HS-5 (cell line): ENCODE measurements at regions not wholly inside any gene's neighbourhood (a gene's known extent, or its start where the extent isn't known, plus 50 kb on each side); places are given as distances from the start of the nearest gene placed in this dataset.
"Not testable (repeated sequence)": the region's sequence is repeated elsewhere in the genome, so short reads cannot be mapped to it uniquely, and the experiment has no call there.

Experiments
- DNase-seq: peaks from one replicate; pipeline ENCODE4 v3.0.0-alpha.2; 2012; ENCODE audit warnings: low read depth

DNA sequence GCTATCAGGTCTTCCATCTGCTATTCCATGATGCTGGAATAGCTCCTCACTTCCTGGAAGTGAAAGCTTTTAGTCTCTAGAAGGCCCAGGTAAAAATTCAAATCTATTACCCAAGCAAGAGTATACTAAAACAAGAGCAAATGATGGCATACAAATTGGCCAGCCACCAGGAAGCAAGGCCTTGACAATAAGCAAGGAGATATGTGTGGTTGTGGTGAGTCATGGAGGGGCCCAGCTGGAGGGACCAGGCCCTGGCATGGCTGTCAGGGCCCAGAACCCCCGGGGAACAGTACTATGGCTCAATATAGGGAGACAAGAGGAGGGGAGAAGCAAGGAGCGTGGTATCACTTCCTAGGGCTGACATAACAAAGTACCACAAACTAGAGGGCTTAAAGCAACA is 358.7 kb downstream of the RRAGC start:
- no peak for DNase-seq

DNA sequence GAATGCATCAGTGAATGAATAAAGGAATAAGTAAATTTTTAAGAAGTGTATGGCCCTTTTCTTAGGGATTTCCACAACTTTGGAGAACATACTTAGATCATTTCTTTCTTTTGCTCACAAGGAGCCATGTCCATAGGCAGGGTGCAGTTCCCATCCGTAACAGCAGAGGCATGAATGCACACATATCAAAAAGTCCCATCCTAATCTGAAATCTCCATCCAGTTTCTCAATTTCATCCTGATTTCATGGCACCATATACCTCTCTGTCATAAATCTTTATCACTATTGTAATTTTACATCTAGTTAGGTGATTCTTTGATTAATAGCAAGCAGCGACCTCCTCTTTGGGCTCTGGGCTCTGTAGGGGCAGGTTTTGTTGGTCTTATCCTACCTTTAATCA is 359.2 kb downstream of the RRAGC start:
- no peak for DNase-seq

DNA sequence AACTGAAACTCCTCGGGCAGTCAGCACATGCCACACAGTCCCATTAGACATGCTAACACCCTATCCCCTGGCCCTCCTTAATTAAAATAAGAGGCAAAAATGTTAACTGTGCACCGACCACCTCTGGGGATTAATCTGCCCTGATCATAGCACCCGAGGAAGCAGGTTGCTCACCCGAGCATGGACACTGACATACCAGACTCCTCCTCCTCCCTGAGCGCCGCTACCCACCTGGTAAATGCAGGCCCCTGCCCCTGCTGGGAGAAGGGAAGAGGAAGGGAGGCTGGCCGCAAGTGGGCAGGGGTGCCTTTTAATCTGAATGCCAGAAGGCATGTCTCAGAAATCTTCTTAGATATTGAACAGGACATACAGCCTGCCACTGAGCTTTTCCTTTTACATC is 360.9 kb downstream of the RRAGC start:
- no peak for DNase-seq

DNA sequence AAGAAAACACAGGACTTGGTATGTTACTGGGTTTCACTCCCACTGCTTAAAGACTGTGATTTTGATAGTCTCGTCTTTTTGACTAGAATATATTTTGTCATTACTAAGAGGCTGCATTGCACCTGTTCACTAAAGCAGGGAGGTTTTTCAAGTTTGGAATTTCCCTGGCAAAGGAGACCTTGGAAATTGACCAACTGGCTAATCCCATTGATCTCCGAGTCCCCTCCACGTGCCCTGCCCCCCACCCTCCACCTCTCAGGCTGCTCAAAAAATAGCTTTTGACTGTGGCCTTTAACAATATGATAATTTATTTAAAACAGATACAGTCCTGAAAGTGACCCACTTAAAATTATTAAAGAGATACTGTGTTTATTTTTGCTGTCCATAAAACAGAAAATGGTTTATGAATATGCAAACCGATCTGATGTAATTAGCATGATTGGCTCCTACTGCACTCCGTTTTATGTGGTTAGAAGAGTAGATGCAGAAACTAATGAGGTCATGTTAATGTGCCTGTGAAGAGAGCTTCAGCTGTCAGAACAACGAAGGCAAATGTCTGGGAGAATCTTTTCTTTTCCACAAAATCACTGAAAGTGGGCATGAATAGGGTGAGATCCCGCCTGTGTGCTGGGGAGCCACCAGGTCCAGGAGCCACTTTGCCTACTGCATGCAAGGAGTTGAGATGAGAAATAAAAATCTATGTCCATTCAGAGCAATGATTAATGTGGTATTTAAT is 361.5 kb downstream of the RRAGC start:
- DNase-seq: no peak

DNA sequence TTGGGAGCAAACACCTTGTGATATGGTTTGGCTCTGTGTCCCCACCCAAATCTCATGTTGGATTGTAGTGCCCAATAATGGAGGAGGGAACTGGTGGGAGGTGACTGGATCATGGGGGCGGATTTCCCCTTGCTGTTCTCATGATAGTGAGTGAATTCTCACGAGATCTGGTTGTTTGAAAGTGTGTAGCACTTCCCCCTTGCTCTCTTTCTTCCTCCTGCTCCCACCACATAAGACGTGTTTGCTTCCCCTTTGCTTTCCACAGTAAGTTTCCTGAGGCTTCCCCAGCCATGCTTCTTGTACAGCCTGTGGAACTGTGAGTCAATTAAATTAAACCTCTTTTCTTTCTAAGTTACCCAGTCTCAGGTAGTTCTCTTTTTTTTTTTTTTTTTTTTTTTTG is 366.3 kb downstream of the RRAGC start:
- DNase-seq: not testable (repeated sequence)

DNA sequence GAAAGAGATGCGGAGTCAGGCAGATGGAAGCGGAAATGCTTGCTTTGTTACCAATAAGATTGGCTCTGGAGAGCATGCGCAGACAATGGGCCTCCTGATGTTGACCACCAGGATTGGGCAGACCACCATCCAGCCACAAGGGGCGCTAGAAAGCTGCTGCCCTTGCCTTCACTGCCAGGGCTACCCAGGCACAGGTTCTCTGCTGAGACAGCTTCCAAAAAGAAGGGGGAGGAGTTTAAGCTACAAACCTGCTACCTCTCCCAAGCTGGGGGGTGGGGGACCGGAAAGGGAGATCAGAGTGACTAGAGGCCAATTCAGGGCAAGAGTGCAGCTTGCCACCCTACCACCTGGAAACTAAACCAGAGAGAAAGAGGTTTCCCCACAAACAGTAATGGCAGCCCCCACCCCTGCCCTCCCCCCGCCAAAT is 369.7 kb downstream of the RRAGC start:
- DNase-seq: no peak

DNA sequence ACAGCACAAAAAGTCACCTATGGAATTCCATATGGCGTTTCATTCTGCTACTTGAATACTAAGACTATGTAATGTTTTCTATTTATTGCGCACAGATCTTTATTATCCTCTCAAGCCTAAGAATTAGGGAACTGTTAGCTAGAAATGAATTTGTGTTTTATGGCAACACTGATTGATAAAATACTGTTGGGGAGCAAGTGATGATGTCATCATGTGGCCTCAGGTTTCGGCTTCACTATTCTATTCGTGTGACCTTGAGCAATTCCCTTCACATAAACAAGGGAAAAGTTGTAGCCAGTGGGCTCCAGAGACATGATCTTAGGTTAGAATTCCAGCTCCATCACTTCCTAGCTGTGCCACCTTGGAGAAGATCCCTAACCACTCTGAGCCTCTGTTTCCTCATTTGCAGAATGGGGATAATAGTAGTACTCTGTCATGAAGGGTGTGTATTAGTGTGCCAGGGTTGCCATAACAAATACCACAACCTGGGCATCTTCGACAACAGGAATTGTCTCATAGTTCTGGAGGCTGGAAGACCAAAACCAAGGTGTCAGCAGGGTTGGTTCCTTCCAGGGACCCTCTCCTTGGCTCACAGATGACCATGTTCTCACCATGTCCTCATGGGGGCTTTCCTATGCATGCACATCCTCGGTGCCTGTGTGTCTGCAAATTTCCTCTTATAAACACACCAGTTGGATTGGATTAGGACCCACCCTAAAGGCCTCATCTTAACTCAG is 371.2 kb downstream of the RRAGC start:
- DNase-seq: no peak

DNA sequence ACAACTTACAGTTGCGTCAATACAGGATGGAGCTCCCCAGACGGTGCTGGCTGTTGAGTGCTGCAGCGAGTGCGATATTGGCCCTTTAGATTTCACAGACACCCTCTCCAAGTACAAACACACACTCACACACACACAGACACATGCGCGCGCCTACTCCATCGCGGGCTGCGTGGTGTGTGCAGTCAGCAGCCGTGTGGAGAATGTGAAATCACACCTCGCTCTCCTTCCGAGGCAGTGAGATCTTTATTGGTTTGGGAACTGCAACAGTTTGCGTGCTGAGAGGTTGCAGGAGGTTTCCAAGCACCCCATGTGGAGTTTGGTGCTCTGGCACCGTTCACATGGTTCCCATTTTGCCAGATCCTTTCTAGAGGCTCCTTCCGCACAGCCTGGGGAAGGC is 372.2 kb downstream of the RRAGC start:
- no peak for DNase-seq

DNA sequence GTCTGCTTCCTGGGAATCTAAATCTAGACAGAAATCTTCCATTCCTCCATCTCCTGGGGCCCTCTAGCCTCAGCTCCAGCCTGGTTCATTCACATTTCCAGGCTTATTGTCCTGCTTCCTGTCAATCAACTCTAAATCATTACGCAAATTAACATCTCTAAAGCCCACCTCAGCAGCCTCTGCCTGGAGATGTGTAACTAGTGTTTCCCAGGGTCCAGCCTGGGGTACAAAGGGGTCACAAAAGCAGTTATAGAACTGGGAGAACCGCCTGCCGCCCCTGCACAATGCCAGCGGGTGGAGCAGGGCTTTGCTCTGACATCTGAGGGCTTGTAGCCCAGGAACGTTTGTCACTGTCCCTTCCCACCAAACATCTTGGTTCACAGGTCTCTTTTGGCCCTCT is 373.5 kb downstream of the RRAGC start:
- no peak for DNase-seq

DNA sequence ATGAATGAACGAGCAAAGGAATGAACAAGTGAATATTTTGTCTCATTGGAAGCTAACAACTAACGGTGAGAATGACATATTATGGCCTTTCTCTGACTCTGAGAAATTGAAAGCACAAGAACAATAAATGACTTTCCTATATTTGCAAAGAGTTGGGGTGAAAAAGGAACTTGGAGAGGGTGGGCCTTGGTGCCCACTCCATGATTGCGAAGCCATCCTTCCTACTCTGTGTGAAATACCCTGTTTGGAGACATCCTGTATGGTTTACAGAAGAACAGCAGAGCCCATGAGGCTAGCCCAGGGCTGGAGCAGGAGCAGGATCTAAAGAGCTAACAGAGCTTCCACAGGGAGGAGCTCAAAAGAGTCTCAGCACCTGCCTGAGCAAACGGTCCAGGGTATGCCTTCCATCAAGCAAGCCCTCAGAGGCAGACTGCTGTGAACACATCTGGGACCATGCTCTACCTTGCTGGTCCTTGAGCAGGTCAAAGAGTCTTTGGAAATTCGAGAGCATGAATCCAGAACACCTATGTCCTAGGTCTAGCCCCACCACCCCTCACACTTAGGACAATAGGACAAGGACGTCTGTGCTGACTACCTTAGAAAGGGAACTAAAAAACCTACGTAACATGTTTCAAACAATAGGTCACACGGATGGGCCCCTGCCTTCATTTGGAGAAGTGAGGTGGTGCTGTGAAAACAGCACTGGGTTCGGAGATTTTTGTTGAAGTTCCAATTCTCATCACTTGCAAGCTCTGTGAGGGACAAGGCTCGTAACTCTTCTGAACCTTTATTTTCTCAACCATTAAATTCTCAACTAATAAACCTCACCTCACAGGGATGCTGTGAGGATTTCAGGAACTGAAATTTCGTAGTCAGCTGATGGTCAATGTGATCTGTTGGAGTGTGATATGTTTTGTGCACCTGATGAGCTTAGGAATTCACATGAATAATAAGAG is 377.4 kb downstream of the RRAGC start:
- DNase-seq: no peak

DNA sequence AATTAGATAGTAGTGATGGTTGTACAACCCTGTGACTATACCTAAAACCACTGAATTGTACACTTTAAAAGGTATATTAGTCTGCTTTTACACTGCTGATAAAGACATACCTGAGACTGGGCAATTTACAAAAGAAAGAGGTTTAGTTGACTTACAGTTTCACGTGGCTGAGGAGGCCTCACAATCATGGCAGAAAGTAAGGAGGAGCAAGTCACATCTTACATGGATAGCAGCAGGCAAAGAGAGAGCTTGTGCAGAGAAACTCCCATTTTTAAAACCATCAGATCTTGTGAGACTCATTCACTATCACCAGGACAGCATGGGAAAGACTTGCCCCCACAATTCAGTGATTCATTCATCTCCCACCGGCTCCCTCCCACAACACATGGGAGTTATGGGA is 379.9 kb downstream of the RRAGC start:
- DNase-seq: not testable (repeated sequence)

DNA sequence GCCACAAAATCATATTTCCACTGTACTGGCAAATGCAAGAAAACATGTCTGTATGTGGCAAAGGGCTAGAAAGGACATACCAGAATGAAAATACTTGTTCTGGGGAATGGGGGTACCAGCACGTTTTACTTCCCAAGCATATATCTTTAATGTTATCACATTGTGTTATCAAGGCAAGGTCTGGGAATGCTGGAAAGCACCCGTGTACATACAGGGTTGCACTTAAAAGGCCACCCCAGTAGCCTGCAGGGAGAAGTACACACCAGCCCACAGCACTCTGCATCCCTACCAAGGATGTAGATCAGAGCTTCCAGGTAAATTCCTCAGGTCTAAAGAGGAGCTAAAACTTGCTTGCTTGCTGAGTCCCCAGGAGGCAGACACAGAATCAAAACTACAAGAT is 381.8 kb downstream of the RRAGC start:
- no peak for DNase-seq

DNA sequence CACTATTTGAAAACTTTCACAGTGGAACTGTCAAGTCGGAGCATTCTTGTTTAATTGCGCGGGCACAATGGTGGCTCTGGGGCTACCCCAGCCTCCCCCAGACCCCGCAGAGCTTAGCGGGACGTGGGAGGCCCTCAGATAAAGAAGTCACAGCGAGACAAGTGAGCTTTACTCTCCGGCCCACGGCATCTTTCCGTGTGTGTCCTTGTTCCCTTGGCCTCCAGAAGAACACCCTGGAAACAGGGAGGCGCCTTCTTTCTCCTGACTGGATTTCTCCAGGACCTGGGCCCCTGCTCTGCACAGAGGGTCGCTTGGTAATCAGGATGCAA is 382.8 kb downstream of the RRAGC start:
- no peak for DNase-seq

DNA sequence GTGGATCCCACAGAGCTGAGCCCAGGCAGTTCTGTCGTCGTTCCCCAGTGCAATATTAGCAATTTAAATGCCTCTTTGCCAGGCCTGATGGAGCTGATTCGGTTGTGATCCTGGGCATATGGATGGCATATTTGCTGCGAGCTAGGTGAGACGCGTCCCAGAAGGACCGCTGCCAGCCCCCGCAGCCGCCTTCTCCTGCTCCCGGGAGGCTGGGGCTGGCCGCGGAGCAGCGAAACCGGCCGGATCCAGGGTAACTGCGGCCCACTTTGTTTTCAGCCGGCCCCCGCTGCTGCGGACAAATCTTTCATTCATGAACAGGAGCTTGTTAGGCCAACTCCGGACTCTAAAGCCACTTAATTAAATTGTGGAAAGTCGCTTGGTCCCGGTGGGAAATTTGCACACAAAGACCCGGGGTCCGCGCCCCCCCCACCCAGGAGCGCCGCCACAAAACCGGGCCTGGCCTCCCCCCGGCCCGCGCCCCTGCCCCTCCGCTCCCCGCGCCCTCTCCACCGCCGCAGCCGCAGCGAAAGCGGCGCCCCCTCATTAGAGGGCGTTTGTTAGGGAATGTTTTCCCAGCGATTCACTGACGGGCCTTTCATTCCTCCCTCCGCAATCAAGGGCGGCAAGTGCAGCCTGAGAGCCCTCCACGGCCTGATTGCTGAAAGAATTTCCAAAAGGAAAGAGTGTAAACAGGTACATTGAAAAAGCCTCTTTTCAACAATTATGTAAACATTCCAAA is 383.3 kb downstream of the RRAGC start:
- no peak for DNase-seq

DNA sequence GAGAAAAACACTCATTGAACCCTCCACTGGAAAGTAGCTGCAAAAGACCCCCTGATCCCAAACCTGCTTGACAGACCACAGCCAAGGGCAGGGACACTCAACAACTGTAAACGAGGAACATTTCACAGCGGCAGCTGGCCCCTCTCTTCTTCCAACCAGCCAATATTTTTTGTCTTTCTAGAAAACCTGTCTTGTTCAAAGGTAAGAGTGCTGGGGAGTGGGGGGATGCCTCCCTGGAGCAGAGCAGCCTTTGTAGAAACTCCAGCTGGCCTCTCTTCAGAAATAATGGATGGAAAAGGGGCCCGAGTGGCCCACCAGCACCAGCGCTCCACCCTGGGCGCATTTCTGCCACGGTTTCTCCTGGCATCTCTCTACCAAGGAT is 384.0 kb downstream of the RRAGC start:
- no peak for DNase-seq

DNA sequence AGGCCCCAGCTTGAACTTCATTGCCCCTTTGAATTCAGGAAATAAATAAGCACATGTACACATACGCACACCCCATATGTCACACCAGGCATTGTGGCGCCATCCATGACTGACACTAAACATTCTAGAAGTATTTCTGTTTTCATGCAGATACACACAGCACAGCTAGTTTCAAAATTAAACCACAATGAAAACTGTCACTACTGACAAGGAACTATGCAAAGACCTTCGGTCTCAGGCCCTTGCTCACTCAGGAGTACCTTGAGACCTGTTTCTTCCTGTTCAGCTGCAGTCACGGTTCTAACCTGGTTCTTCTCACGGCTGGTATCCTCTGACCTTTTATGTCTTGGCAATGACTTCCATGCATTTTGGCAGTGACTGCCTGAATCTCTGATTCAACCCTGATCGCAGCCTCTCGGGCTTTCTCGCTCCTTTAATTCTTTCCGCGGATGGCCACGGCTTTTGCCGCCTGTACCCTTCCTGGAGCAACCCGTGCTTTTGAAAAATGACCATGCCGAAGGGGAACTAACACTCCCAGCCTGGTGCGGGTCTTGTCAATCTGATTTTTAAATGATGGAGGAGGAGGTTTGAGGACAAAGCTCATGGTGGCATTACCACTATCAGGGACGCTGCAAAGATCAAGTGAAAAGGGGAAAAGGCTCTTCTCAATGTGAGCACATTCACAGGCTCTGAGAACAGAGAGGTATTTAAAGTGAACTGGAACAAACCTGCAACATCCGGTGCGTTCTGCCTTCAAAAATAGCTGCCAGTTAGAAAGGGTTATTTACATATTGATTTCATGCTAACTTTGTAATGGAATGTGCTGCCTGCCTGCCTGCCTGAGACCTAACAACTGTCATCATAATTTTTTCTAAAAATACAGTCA is 384.6 kb downstream of the RRAGC start:
- no peak for DNase-seq

DNA sequence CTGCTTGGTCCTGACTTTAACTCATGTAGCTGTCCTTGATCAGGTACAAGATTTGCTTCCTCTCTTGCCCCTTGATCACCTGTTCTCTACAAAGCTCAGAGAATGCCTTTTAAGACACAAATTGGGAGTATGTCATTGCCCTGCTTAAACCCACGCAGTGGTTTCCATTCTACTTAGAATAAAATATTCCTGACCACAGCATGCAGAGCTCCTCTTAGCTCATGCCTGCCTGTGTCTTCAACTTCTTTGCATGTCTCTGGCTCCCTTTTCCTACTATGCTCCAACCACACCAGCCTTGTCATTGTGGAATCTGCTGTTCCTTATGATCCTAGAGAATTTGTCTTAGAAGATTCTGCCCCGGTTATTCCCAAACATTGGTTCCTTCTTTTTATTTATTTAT is 393.1 kb downstream of the RRAGC start:
- no peak for DNase-seq

DNA sequence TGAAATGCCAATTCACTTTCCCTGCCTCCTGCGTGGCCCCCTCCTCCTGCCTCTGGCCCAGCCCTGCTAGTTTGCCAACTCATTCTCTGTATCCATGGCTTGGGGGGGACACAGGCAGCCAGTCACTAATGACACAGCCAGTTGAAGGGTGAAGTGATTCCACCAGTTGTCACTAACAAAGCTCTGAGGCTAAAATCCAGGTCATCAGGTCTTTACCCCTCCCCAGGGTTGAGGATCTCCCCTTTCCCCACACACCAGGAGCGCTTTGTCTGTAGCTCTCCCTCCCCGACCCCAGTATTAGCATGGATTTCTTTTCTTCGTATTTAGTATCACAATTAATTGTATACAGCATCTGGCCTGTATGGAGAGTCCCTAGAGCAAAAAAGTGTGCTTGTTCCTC is 394.1 kb downstream of the RRAGC start:
- DNase-seq: no peak

DNA sequence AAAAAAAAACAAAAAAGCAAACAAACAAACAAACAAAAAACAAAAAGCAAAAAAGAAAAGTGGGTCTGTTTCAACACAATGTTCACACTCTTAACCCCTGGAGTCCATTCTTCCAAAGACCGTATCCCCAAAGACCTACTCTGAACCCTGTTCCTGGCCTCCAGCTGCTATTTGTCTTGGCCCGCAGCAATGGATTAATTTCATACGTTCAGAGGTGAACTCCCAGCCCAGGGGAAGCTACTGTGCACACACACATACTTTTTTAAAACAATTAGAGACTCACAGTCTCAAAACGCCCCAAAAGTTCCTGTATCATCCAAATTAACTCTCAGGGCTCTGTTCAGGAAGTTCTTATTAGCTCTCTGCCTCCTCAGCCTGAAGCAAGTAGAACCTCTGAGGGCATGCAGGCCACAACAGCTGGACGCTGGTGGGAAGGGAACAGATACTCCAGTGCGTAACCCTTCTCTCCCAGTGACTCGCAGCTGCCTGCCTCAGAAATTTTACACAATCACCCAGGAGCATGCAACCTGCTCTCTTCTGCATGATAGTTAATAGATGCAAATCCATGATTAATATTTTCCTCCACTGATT is 395.4 kb downstream of the RRAGC start:
- no peak for DNase-seq

DNA sequence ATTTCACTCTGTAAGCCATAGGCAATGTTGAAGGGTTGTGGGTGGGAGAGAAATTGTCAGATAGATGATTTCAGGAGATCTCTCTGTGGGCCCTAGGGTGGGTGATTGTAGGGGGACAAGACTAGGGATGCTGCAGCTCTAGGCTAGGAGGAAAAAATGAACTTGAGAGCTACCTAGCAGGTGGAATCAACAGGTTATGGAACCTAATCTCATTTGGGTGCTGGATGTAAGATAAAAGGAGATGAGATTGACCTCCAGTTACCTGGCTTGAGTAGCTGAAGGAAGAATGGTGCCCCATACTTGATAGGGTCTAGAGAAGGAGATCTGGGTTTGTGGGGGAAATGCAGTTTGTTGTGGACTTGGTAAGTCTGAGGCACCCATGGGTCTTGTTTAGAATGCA is 396.5 kb downstream of the RRAGC start:
- no peak for DNase-seq

DNA sequence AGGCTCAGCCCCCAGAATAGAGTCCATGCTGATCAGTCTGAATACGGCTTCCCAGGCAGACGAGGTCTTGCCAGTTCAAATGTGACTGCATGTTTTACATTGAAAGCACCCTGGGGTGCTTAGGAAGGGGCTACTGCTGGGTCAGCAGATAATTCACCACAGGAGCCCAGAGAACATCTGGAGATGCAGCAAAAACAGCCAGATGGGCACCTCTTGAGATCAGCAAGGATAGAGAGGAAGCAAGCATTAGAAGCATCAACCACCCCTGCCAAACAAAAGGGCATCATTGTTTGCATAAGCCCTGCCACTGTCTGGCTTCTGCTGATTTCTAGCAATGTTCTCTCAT is 403.1 kb downstream of the RRAGC start:
- DNase-seq: no peak
